Osteoblast (primary cell): ENCODE measurements at regions not wholly inside any gene's neighbourhood (a gene's known extent, or its start where the extent isn't known, plus 50 kb on each side); places are given as distances from the start of the nearest gene placed in this dataset.

ENCODE experiments used
- DNase-seq: peaks from one replicate; pipeline ENCODE4 v3.0.0; 2011; ENCODE audit warnings: low spot score, mixed read lengths; ENCODE audit not compliant: insufficient read length; ENCODE audit errors: missing footprints
- H2AFZ ChIP-seq: 2 replicates; pipeline ENCODE4 v1.6.0; 2011; ENCODE audit warnings: mild to moderate bottlenecking, low read length
- H3K27ac ChIP-seq: 2 replicates; pipeline ENCODE4 v1.5.1; 2011; ENCODE audit warnings: mild to moderate bottlenecking, low read depth, low read length, moderate library complexity
- H3K27me3 ChIP-seq: 2 replicates; pipeline ENCODE4 v1.6.0; 2012; ENCODE audit warnings: mild to moderate bottlenecking, control low read depth, inconsistent platforms, low read length, moderate library complexity; ENCODE audit not compliant: insufficient read depth
- H3K36me3 ChIP-seq: 2 replicates; pipeline ENCODE4 v1.5.1; 2011; ENCODE audit warnings: mild to moderate bottlenecking, low read length, control low read depth, moderate library complexity; ENCODE audit not compliant: insufficient read depth
- H3K4me1 ChIP-seq: 2 replicates; pipeline ENCODE4 v1.5.1; 2011; ENCODE audit warnings: mild to moderate bottlenecking, low read length, control low read depth, moderate library complexity; ENCODE audit not compliant: insufficient read depth
- H3K4me2 ChIP-seq: 2 replicates; pipeline ENCODE4 v1.6.0; 2011; ENCODE audit warnings: mild to moderate bottlenecking, low read length; ENCODE audit not compliant: insufficient read depth
- H3K4me3 ChIP-seq: fragments of 200-600 bp; sonication (generic); 3 replicates; pipeline ENCODE4 v1.5.1; 2012; ENCODE audit warnings: mild to moderate bottlenecking, low read length, inconsistent platforms; ENCODE audit not compliant: insufficient read depth
- H3K79me2 ChIP-seq: 2 replicates; pipeline ENCODE4 v1.6.0; 2012; ENCODE audit warnings: mild to moderate bottlenecking, low read length, control low read depth, inconsistent platforms; ENCODE audit not compliant: insufficient read depth
- H3K9me3 ChIP-seq: 2 replicates; pipeline ENCODE4 v1.5.1; 2011; ENCODE audit warnings: low read depth, low read length, control low read depth
- H4K20me1 ChIP-seq: 2 replicates; pipeline ENCODE4 v1.6.0; 2012; ENCODE audit warnings: mild to moderate bottlenecking, low read length, control low read depth; ENCODE audit not compliant: insufficient read depth
- CTCF ChIP-seq: IDR thresholded peaks from 2 replicates; pipeline ENCODE4 v1.5.1; 2011; ENCODE audit warnings: mild to moderate bottlenecking, low read depth, low read length, moderate library complexity; ENCODE audit errors: extremely low read depth

- Histone ChIP-seq H3K4me1 (no peaks in the 10 kb centered on the region), H3K36me3 (no peaks in the 10 kb centered on the region), H3K27ac (no peak overlapping the region), H3K79me2 (no peaks in the 10 kb centered on the region), H2AFZ (no peak overlapping the region), H3K4me3 (no peak overlapping the region), H4K20me1 (no peaks in the 10 kb centered on the region), H3K9me3 (no peaks in the 10 kb centered on the region), H3K27me3 (no peaks in the 10 kb centered on the region), H3K4me2 (no peak overlapping the region)
- no peak for TF ChIP-seq CTCF
- no peak for DNase-seq
Observed at GRCh38 chr5:144009116-144009515, 161.3 kb downstream of the YIPF5 start.

GRCh38 chr5:144011388-144011787 lies 159.1 kb downstream of the YIPF5 start:
- H3K9me3 ChIP-seq, result no peaks in the 10 kb centered on the region
- no peak overlapping the region for H3K27ac ChIP-seq
- TF ChIP-seq CTCF, result no peak
- no peaks in the 10 kb centered on the region for H3K27me3 ChIP-seq
- H2AFZ ChIP-seq, result no peak overlapping the region
- DNase-seq, result no peak
- H3K4me3 ChIP-seq, result no peak overlapping the region
- no peaks in the 10 kb centered on the region for H4K20me1 ChIP-seq
- no peaks in the 10 kb centered on the region for H3K79me2 ChIP-seq
- no peak overlapping the region for H3K4me2 ChIP-seq
- H3K4me1 ChIP-seq, result peaks cover 5% of the 10 kb centered on the region
- H3K36me3 ChIP-seq, result no peaks in the 10 kb centered on the region

- H3K79me2 ChIP-seq, result no peaks in the 10 kb centered on the region
- no peaks in the 10 kb centered on the region for H3K36me3 ChIP-seq
- H3K4me1 ChIP-seq, result peaks cover 25% of the 10 kb centered on the region
- TF ChIP-seq CTCF, result no peak
- no peaks in the 10 kb centered on the region for H4K20me1 ChIP-seq
- H2AFZ ChIP-seq, result peak overlapping the region; percentile 62
- H3K4me3 ChIP-seq, result no peak overlapping the region
- no peak for DNase-seq
- H3K27ac ChIP-seq, result no peak overlapping the region
- H3K27me3 ChIP-seq, result no peaks in the 10 kb centered on the region
- H3K4me2 ChIP-seq, result no peak overlapping the region
- H3K9me3 ChIP-seq, result no peaks in the 10 kb centered on the region
Observed at GRCh38 chr5:144013816-144014215, 156.6 kb downstream of the YIPF5 start.

- no peak overlapping the region for H3K4me3 ChIP-seq
- H4K20me1 ChIP-seq, result no peaks in the 10 kb centered on the region
- peaks cover 25% of the 10 kb centered on the region for H3K4me1 ChIP-seq
- no peak for DNase-seq
- H3K36me3 ChIP-seq, result no peaks in the 10 kb centered on the region
- no peak overlapping the region for H3K4me2 ChIP-seq
- no peaks in the 10 kb centered on the region for H3K79me2 ChIP-seq
- TF ChIP-seq CTCF, result no peak
- H2AFZ ChIP-seq, result no peak overlapping the region
- H3K27ac ChIP-seq, result no peak overlapping the region
- no peaks in the 10 kb centered on the region for H3K9me3 ChIP-seq
- H3K27me3 ChIP-seq, result no peaks in the 10 kb centered on the region
Observed at GRCh38 chr5:144015961-144016360, 154.5 kb downstream of the YIPF5 start.
